HepG2 (cell line): ENCODE measurements at regions not wholly inside any gene's neighbourhood (a gene's known extent, or its start where the extent isn't known, plus 50 kb on each side); places are given as distances from the start of the nearest gene placed in this dataset.

Experiments used
- ATAC-seq: fragments of 200-7000 bp; cut with Tn5 transposase; 3 replicates; pipeline ENCODE4 v1.9.1; 2020; ENCODE audit warnings: mild to moderate bottlenecking, moderate library complexity
- BruUV-seq: library from RNA; stranded (reverse); fragments of 400-500 nt; replicated peaks from 2 replicates; lab custom pipeline; 2021; lab: Mats Ljungman, UMichigan
- CTCF ChIA-PET: fragments of 300-600 bp; formaldehyde crosslinking; extraction: SDS; loops from one replicate; lab custom pipeline; 2021; ENCODE audit warnings: low total read pairs, inconsistent platforms, low intra/inter-chr PET ratio; lab: Yijun Ruan, JAX
- POLR2A ChIA-PET: fragments of 350-600 bp; sonication (Branson Sonifier 250); formaldehyde crosslinking; loops from one replicate; lab custom pipeline; 2020; ENCODE audit warnings: antibody characterized with exemption, inconsistent platforms; lab: Yijun Ruan, JAX
- DNase-seq: peaks from one replicate; pipeline ENCODE4 v3.0.0-alpha.2; 2015; ENCODE audit warnings: low spot score
- FAIRE-seq: peaks from 3 replicates; lab custom pipeline; 2011; peaks lifted over from hg19 to GRCh38; lab: Jason Lieb, UNC
- H2AFZ ChIP-seq: one replicate; pipeline ENCODE4 v1.6.1; 2011; ENCODE audit warnings: low read length, inconsistent platforms
- H3K27ac ChIP-seq: fragments of 300-600 bp; 3 replicates; pipeline ENCODE4 v1.8.0; 2011; ENCODE audit warnings: mixed run types, mild to moderate bottlenecking, mixed read lengths, low read length, inconsistent platforms; ENCODE audit not compliant: insufficient read depth; ENCODE audit errors: extremely low read length
- H3K27me3 ChIP-seq, 2 experiments: fragments of 200-600 bp in 1 of 2; 2 replicates in 1 of 2; 3 replicates in 1 of 2; pipeline versions ENCODE4 v1.6.0 to v1.8.0; 2011; ENCODE audit warnings: low read length in 2 of 2, mild to moderate bottlenecking in 2 of 2, moderate library complexity in 2 of 2, inconsistent platforms in 1 of 2; ENCODE audit not compliant: insufficient read depth in 2 of 2, control insufficient read depth in 1 of 2
- H3K36me3 ChIP-seq, 2 experiments: fragments of 200-600 bp in 1 of 2; replicated peaks in 1 of 2; 2 replicates in 1 of 2; 3 replicates in 1 of 2; pipeline versions ENCODE4 v1.5.1 to v1.8.0; 2011; ENCODE audit warnings: low read length in 2 of 2, inconsistent platforms in 1 of 2; ENCODE audit not compliant: insufficient read depth in 2 of 2, control insufficient read depth in 1 of 2
- H3K4me1 ChIP-seq: 2 replicates; pipeline ENCODE4 v1.5.1; 2012; ENCODE audit warnings: low read length, inconsistent platforms; ENCODE audit not compliant: insufficient read depth
- H3K4me2 ChIP-seq: 2 replicates; pipeline ENCODE4 v1.6.0; 2011; ENCODE audit warnings: low read depth, low read length, inconsistent platforms
- H3K4me3 ChIP-seq, 3 experiments: fragments of 200-600 bp in 1 of 3; sonication (generic), shearing (Covaris generic) in 1 of 3; replicated peaks in 1 of 3; 2 replicates each; pipeline ENCODE4 v1.5.1; 2011 to 2016; ENCODE audit warnings: low read length in 3 of 3, inconsistent platforms in 2 of 3, low read depth in 2 of 3, mild to moderate bottlenecking in 2 of 3, control low read depth in 1 of 3, mixed read lengths in 1 of 3; ENCODE audit not compliant: insufficient read depth in 1 of 3
- H3K79me2 ChIP-seq: one replicate; pipeline ENCODE4 v1.6.1; 2011; ENCODE audit warnings: low read length, inconsistent platforms; ENCODE audit not compliant: insufficient read depth
- H3K9ac ChIP-seq: 2 replicates; pipeline ENCODE4 v1.6.0; 2011; ENCODE audit warnings: mild to moderate bottlenecking, low read depth, low read length, inconsistent platforms; ENCODE audit not compliant: insufficient read depth
- H3K9me3 ChIP-seq: 2 replicates; pipeline ENCODE4 v1.5.1; 2012; ENCODE audit warnings: mild to moderate bottlenecking, low read length
- H4K20me1 ChIP-seq: 2 replicates; pipeline ENCODE4 v1.6.0; 2011; ENCODE audit warnings: inconsistent platforms, mild to moderate bottlenecking, low read length, moderate library complexity; ENCODE audit not compliant: insufficient read depth
- AGO1 ChIP-seq: fragments of 200-400 bp; formaldehyde crosslinking; IDR thresholded peaks from 2 replicates; pipeline ENCODE4 v1.6.1; 2017; ENCODE audit warnings: mild to moderate bottlenecking, low read depth, low read length, moderate library complexity; ENCODE audit not compliant: poor library complexity, severe bottlenecking
- AKAP8 ChIP-seq: sonication (generic); formaldehyde crosslinking; IDR thresholded peaks from 2 replicates; pipeline ENCODE4 v1.5.1; 2020; ENCODE audit warnings: mild to moderate bottlenecking, missing genetic modification reagents
- BCL6 ChIP-seq: IDR thresholded peaks from 2 replicates; pipeline ENCODE4 v1.6.1; 2016; ENCODE audit warnings: missing genetic modification reagents, missing compliant biosample characterization
- CREBL2 ChIP-seq: sonication (generic); formaldehyde crosslinking; IDR thresholded peaks from 2 replicates; pipeline ENCODE4 v1.8.1; 2023; ENCODE audit warnings: missing genetic modification reagents, mild to moderate bottlenecking, borderline replicate concordance
- FOXA1 ChIP-seq, 2 experiments: fragments of 450-650 bp in 1 of 2; sonication (generic) in 1 of 2; formaldehyde crosslinking in 1 of 2; IDR thresholded peaks; 2 replicates each; pipeline versions ENCODE4 v1.4.0 to v1.6.1; 2016 to 2020; ENCODE audit warnings: missing genetic modification reagents in 1 of 2
- FOXA3 ChIP-seq: IDR thresholded peaks from 2 replicates; pipeline ENCODE4 v1.6.1; 2016; ENCODE audit warnings: missing genetic modification reagents, missing compliant biosample characterization
- HNRNPL ChIP-seq: fragments of 200-400 bp; formaldehyde crosslinking; IDR thresholded peaks from 2 replicates; pipeline ENCODE4 v1.6.1; 2017; ENCODE audit warnings: mild to moderate bottlenecking, low read depth, low read length
- IRX3 ChIP-seq: sonication (generic); formaldehyde crosslinking; IDR thresholded peaks from 2 replicates; pipeline ENCODE4 v1.8.1; 2023; ENCODE audit warnings: mild to moderate bottlenecking, low read depth, missing genetic modification reagents, borderline replicate concordance
- MAFK ChIP-seq, 2 experiments: IDR thresholded peaks in 1 of 2; conservative IDR thresholded peaks in 1 of 2; 2 replicates each; pipeline ENCODE4 v1.6.1; 2011; ENCODE audit warnings: improper control_type of control experiment in 2 of 2, low read length in 2 of 2
- MIER2 ChIP-seq: IDR thresholded peaks from 2 replicates; pipeline ENCODE4 v1.6.1; 2016; ENCODE audit warnings: missing biosample characterization, missing genetic modification reagents
- NFE2L1 ChIP-seq: sonication (generic); formaldehyde crosslinking; IDR thresholded peaks from 2 replicates; pipeline ENCODE4 v1.4.0; 2020; ENCODE audit warnings: missing genetic modification reagents, mild to moderate bottlenecking, borderline replicate concordance
- PRPF4 ChIP-seq: fragments of 200-400 bp; formaldehyde crosslinking; IDR thresholded peaks from 2 replicates; pipeline ENCODE4 v1.6.1; 2016; ENCODE audit warnings: low read length, low read depth; ENCODE audit not compliant: poor library complexity, severe bottlenecking
- RARA ChIP-seq: IDR thresholded peaks from 2 replicates; pipeline ENCODE4 v1.6.1; 2016; ENCODE audit warnings: missing genetic modification reagents, missing compliant biosample characterization
- REXO4 ChIP-seq: sonication (generic); formaldehyde crosslinking; IDR thresholded peaks from 2 replicates; pipeline ENCODE4 v1.8.0; 2022; ENCODE audit warnings: missing genetic modification reagents, mild to moderate bottlenecking, borderline replicate concordance
- SMC3 ChIP-seq: IDR thresholded peaks from 2 replicates; pipeline ENCODE4 v1.6.1; 2011; ENCODE audit warnings: low read length, improper control_type of control experiment
- SSRP1 ChIP-seq: IDR thresholded peaks from 2 replicates; pipeline ENCODE4 v1.6.1; 2016; ENCODE audit warnings: control low read depth
- TGIF2 ChIP-seq: IDR thresholded peaks from 2 replicates; pipeline ENCODE4 v1.6.1; 2016; ENCODE audit warnings: control low read depth, missing compliant biosample characterization
- ZNF17 ChIP-seq: sonication (generic); formaldehyde crosslinking; IDR thresholded peaks from 2 replicates; pipeline ENCODE4 v1.5.0; 2020; ENCODE audit warnings: mild to moderate bottlenecking, missing genetic modification reagents
- ZNF460 ChIP-seq: sonication (generic); formaldehyde crosslinking; IDR thresholded peaks from 2 replicates; pipeline ENCODE4 v1.5.1; 2020; ENCODE audit warnings: missing genetic modification reagents, mild to moderate bottlenecking, borderline replicate concordance
- ZNF550 ChIP-seq: sonication (generic); formaldehyde crosslinking; IDR thresholded peaks from 2 replicates; pipeline ENCODE4 v1.4.0; 2020; ENCODE audit warnings: mild to moderate bottlenecking, missing genetic modification reagents, borderline replicate concordance
- WGBS: methylation state at CpG from one replicate; pipeline ENCODE4 v1.1.6; 2017; ENCODE audit warnings: low lambda C conversion rate; 5-methylcytosine and 5-hydroxymethylcytosine counted together
- in situ Hi-C: cut with HindIII; loops from 2 replicates; pipeline ENCODE4 v1.10.0; 2017; ENCODE audit warnings: low pct_unique_long_range_greater_than_20kb; ENCODE audit not compliant: extremely low pct_ligation_motif_present
- intact Hi-C: fragments of 100-400 bp; cut with micrococcal nuclease; formaldehyde crosslinking; loops from one replicate; pipeline ENCODE4 v1.10.0; 2022; ENCODE audit not compliant: unreplicated experiment
- TF ChIP-seq, protein P1 (sequence below): fragments of 450-650 bp; IDR thresholded peaks from 2 replicates; pipeline ENCODE4 v1.6.1; 2016

DNA sequence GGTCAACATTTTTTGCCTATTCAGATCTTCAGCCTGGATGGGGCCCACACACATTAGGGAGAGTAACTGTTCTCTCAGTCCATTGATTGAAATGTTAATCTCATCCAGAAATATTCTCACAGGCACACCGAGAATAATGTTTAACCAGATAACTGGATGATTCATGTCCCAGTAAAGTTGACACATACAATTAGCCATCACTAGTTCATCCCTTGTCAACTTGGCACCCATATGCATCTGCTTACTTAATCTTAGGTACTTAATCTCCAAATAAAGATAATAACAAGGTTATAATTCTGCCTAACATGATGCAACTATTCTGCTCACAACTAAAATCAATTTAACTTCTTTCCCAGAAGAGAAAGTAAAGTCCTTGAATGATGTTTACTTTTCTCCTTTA lies 502.6 kb downstream of the ADRA2A start:
- H2AFZ ChIP-seq: no peak overlapping the region
- no peaks in the 10 kb centered on the region for H3K9me3 ChIP-seq
- DNase-seq (no peak), FAIRE-seq (no peak), ATAC-seq (no peak)
- in situ Hi-C loops: no loop called here
- BruUV-seq: no TSS peak
- TF ChIP-seq NFE2L1 (CRISPR knock-in tag) (no peak), FOXA1 (IDR thresholded peaks at IDR 0.05) (no peak), FOXA1 (CRISPR knock-in tag; IDR thresholded peaks at IDR 0.05) (no peak), MAFK (conservative IDR thresholded peaks at IDR 0.05 in 1 of 2, IDR thresholded peaks at IDR 0.05 in 1 of 2; ENCODE audit: low read length in 2 of 2) (no peak), RARA (CRISPR knock-in tag) (no peak), REXO4 (no peak), IRX3 (CRISPR knock-in tag) (no peak)
- TF ChIP-seq, protein P1, sequence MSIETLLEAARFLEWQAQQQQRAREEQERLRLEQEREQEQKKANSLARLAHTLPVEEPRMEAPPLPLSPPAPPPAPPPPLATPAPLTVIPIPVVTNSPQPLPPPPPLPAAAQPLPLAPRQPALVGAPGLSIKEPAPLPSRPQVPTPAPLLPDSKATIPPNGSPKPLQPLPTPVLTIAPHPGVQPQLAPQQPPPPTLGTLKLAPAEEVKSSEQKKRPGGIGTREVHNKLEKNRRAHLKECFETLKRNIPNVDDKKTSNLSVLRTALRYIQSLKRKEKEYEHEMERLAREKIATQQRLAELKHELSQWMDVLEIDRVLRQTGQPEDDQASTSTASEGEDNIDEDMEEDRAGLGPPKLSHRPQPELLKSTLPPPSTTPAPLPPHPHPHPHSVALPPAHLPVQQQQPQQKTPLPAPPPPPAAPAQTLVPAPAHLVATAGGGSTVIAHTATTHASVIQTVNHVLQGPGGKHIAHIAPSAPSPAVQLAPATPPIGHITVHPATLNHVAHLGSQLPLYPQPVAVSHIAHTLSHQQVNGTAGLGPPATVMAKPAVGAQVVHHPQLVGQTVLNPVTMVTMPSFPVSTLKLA: no peak
- no peaks in the 10 kb centered on the region for H4K20me1 ChIP-seq
- ChIA-PET POLR2A (no interaction called here), CTCF (no interaction called here)
- no peak overlapping the region for H3K9ac ChIP-seq
- H3K4me2 ChIP-seq: no peak overlapping the region
- no peak overlapping the region for H3K4me3 ChIP-seq
- intact Hi-C loops: no loop called here
- no peaks in the 10 kb centered on the region for H3K4me1 ChIP-seq
- H3K27ac ChIP-seq: no peak overlapping the region
- no peaks in the 10 kb centered on the region for H3K79me2 ChIP-seq
- no peaks in the 10 kb centered on the region for H3K27me3 ChIP-seq
- WGBS: 0% methylated on average over 1 of the region's 1 CpG
- no peaks in the 10 kb centered on the region for H3K36me3 ChIP-seq

DNA sequence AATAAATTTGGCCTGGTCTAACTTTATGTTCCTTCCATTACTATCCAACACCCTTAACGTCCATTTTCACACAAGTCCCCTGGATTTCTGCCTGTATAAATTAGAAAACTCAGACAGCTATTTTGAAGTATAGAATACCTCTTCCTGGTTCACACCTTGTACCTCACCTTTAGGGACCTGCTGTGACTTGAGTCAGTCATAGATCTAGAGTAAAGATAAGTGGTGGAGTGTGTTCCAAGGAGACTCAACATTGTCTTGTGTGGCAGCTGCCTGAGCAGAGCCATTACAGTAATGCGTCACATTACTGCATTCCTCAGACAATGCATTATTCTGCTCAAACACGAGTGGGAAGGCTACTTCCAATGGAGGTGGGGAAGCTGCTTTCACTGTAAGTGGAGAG lies 513.9 kb downstream of the ADRA2A start:
- in situ Hi-C loops: no loop called here
- ATAC-seq: no peak
- Histone ChIP-seq H3K27me3 (no peaks in the 10 kb centered on the region), H3K27ac (no peak overlapping the region), H2AFZ (no peak overlapping the region), H3K36me3 (no peaks in the 10 kb centered on the region), H3K9ac (no peak overlapping the region), H3K79me2 (no peaks in the 10 kb centered on the region), H4K20me1 (no peaks in the 10 kb centered on the region), H3K4me2 (no peak overlapping the region), H3K9me3 (no peaks in the 10 kb centered on the region), H3K4me3 (no peak overlapping the region), H3K4me1 (no peaks in the 10 kb centered on the region)
- WGBS: 36% methylated on average over 3 of the region's 3 CpGs
- BruUV-seq: no TSS peak
- no peak for DNase-seq
- intact Hi-C loops: no loop called here
- ChIA-PET CTCF (no interaction called here), POLR2A (no interaction called here)
- FAIRE-seq: no peak
- TF ChIP-seq BCL6: no peak
- no peak for TF ChIP-seq SSRP1 (CRISPR knock-in tag)
- TF ChIP-seq TGIF2: no peak
- no peak for TF ChIP-seq ZNF460 (CRISPR knock-in tag)
- TF ChIP-seq PRPF4: no peak
- TF ChIP-seq AGO1: no peak
- TF ChIP-seq CREBL2 (CRISPR knock-in tag): no peak
- no peak for TF ChIP-seq ZNF550 (CRISPR knock-in tag)
- TF ChIP-seq FOXA3 (CRISPR knock-in tag): no peak
- no peak for TF ChIP-seq SMC3
- no peak for TF ChIP-seq AKAP8 (CRISPR knock-in tag)
- TF ChIP-seq MIER2 (CRISPR knock-in tag): no peak
- no peak for TF ChIP-seq HNRNPL
- TF ChIP-seq ZNF17 (CRISPR knock-in tag): no peak
- no peak for TF ChIP-seq FOXA1 (IDR thresholded peaks at IDR 0.05)
- TF ChIP-seq FOXA1 (CRISPR knock-in tag; IDR thresholded peaks at IDR 0.05): no peak
